GM18508 (cell line): ENCODE measurements at regions not wholly inside any gene's neighbourhood (a gene's known extent, or its start where the extent isn't known, plus 50 kb on each side); places are given as distances from the start of the nearest gene placed in this dataset.
"Not testable (repeated sequence)": the region's sequence is repeated elsewhere in the genome, so short reads cannot be mapped to it uniquely, and the experiment has no call there.

Source experiments
- ATAC-seq: cut with Tn5 transposase; IDR thresholded peaks from one replicate; pipeline ENCODE4 v1.9.1; 2021; ENCODE audit warnings: moderate number of reproducible peaks; ENCODE audit not compliant: insufficient read depth, unreplicated experiment

DNA sequence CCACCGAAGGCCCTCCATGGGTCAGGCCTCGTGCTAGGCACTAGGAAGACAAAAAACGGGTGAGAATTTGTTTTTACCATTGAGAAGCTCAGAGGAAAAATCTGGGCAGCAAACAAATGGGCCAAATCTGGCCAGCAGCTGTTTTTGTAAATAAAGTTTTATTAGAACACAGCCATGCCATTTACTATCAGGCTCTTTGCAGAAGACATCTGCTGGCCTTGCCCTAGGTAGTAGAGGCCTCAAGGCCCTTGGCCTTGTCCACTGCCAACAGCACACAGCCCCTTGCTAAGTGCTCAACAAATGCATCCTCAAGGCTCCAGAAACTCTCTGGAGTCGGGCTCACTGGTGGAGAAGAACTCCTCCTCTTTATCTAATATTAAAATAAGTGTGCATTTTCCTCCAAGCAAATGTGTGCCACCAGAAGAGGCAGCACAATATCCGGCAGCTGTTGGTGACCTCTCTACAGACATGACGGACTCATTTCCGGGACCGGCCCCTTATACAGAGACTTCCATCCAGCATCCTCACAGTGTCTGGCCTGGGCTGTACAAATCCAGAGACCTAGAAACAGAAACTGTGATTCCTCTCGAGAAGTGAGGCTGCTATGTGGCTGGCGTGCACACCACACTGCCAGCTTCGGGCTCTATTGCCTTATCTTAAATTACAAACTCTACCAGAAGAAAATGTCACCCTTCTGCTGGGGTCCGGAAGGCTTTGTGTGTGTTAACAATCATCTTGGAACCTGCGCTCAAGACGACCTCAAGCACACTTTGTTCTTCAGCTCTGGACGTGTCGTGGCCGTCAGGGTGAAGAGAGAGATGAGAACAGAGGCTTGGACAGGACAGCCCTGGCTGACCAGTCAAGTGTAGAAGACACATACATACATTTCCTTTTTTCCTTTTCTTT is 203.9 kb downstream of the TOMM20 start:
- ATAC-seq: no peak

GRCh38 chr1:234923626-234924025 is 205.0 kb downstream of the TOMM20 start:
- no peak for ATAC-seq

- ATAC-seq: no peak
These were observed 205.7 kb downstream of the TOMM20 start for GRCh38 chr1:234922987-234923386.

GRCh38 chr1:234921266-234922062 is 207.2 kb downstream of the TOMM20 start:
- ATAC-seq: no peak

- ATAC-seq: no peak
These were observed 207.8 kb downstream of the TOMM20 start for GRCh38 chr1:234920843-234921140.

DNA sequence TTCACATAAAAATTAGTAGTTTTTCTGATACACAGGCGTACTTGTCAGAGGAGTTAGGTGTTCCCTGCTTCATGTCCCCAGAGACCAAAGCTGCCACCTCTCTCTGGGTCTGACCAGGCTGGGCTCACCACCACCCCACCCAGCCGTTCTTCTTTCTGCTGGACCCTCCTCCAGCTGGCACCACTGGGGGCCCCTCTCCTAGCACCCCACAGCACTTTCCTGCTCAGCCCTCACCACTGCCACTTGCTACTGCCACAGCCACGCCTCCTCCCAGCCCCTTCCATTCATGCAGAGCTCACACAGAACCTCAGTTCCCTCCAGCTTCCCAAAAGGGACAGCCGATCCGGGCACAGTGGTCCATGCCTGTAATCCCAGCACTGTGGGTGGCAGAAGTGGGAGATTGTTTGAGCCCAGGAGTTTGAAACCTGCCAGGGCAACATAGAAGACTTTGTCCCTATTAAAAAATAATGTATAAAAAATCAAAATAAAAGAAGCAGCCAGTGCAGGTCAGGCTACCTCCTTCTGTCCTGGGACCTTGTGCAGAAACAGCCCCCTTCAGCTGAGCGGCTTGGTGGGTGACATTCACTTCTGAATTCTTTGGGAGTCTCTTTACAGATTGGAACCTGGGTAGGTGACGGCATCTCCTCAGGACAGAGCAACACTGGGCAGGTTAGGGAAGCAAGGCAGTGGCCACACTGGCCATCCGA is 208.3 kb downstream of the TOMM20 start:
- ATAC-seq: no peak

- no peak for ATAC-seq
These were observed 209.5 kb downstream of the TOMM20 start for GRCh38 chr1:234918961-234919761.

- no peak for ATAC-seq
These were observed 210.3 kb downstream of the TOMM20 start for GRCh38 chr1:234918181-234918841.

DNA sequence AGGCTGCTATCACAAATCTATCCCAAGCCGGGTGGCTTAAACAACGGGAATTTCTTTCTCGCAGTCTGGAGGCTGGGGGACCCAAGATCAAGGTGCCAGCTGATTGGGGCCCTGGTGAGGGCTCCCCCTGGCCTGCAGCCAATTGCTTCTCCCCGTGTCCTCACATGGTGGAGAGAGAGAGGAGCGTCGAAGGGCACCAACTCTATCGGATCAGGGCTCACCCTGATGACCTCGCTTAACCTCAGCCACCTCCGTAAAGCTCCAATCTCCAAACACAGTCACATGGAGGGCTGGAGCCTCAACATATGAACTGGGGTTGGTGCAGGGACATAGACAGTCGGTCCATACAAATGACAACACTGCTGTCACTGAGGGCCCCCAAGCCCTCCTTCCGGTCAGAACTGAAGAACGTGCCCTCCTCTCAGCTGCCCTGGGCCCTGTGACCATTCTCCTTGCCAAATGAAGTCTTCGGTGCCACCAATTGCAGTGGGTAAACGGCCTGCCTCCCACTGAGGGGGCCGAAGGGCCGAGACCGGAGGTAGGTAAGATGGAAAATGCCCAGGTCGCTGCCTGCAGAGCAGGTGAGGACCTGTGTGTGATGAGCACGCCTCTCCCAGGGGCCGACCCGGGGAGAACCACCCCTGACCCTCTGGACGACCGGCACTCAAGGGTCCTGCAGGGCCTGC is 211.0 kb downstream of the TOMM20 start:
- ATAC-seq: no peak

DNA sequence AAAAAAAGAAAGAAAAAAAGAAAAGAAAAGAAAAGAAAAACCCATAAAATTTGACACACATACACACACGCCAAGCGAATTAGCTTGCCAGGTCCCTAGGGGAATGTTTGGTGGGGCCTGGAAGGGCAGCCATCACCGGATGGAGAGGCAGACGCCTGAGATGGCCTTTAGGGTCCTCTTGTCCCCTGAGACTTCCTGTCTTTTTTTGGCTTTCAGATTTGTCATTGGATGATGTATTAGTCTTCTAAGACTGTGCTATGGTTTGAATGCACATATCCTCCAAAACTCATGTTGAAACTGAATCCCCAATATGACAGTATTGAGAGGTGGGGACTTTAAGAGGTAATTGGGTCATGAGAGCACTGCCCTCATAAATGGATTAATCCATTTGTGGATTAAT is 211.8 kb downstream of the TOMM20 start:
- ATAC-seq: peak; percentile 63

DNA sequence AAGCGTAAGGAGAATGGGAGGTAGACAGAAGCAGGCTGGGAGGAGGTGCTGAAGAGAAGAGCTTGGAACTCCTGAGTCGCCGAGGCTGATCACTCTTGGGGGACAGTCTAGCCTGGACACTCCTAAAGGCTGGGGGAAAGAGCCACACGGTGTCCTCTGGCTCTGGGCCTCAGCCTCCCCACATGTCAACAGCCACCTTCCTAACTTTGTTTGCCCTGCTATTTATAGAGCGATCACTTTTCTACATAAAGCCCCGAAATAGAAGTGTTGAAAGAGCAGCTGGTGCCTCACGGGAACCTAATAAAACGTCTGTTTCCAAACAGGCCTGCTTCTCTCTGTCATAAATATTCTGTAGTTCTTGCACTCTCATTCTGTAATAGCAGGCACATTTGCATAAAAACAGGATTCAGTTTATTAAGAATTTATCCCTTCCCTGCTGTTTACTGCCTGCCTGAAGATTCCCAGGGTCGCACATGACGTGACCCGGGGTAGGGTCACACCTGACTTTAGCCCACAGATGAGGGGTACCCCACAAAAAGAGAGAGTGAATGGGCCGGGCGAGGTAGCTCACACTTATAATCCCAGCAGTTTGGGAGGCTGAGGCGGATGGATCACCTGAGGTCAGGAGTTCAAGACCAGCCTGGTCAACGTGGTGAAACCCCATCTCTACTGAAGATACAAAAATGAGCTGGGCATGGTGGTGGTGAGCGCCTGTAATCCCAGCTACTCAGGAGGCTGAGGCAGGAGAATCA is 212.5 kb downstream of the TOMM20 start:
- ATAC-seq: no peak

DNA sequence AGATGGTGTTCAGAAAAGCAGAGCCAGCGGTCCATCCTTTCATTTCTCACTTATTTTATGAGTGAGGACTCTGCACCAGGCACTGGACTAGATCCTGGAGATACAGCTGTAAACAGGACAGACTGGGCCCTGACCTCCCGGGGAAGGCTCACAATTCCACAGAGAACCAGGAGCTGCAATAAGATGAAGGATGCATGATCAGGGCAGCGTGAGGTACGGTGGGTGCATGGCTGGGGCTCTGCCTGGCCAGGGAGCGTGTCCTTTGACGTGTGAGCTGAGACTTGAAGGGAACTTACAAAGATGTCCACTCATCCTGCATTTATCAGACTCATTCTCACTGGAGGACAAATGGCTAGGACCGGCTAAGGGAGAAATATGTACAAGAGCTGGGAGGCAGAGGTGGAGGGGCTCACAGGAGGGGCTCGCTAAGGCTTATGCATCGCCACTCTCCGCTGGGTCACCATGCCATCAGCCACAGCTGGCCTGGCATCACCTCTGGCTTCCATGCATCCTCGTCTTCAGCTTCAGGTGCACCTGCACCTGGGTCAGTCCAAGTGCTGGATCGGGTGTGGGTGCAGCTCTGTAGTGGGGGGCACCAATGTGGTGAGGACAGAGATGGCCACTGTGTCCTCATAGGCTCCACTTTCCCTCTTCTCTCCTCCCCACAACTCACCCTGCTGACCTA is 213.9 kb downstream of the TOMM20 start:
- ATAC-seq: no peak

GRCh38 chr1:234913771-234914170 is 214.9 kb downstream of the TOMM20 start:
- no peak for ATAC-seq

DNA sequence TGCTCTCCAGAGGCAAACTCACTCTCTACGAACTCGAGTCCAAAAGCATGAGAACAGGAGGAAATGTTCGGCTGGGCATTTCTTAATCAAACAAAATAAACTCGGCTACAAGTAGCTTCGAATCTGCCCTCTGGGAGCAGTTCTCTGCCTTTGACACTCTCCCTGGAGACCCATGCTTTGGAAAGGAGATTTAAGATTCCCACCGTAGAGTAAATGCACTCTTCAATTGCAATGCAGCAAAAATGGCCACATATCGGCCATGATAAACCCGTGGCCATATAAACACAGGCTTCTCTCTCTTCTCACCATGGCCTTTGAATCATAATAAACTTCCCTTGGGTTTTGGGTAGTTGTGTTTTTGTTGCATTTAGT is 215.4 kb downstream of the TOMM20 start:
- ATAC-seq: no peak

DNA sequence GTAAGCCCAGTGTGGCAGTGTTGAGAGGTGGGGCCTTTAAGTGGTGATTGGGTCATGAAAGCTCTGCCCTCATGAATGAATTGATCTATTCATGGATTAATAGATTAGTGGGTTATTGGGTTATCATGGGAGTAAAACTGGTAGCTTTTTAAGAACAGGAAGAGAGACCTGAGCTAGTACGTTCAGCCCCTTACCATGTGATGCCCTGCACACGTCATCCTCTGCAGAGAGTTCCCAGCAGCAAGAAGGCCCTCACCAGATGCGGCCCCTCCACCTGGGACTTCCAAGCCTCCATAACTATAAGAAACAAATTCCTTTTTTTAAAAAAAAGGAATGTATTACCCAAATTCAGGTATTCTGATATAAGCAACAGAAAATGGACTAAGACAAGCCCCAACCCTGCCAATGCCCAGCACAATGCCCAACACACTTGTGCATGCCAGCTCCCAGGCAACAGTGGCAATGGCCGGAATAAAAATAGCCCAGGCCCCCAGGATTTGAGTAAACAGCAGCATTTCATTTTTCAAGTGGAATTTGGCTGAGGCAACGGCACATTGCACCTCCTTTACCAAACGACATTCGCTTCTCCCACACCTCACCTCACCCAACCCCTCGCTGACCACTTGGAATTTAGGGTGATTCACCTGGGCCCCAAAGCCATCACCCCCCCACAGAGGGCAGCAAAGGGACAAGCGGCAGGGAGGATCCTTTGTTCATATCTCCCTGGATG is 215.9 kb downstream of the TOMM20 start:
- ATAC-seq: no peak

DNA sequence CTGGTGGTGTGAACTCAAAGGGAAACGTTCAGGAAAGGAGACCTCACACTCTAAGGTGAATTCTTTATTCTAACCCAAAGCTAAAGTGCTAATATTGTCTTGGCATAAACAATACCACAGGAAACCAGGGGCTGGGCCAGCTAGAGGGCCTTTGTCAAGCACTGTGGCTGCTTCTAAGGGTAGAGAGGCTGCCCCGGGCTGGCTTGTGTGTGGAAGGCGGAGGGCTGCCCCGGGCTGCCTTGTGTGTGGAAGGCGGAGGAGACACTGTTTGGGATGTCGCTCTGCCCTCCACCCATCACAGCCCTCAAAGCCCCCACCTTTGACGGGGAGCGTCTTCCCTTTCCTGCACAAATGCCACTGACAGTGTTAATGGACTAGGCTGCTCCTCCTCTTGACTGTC is 216.8 kb downstream of the TOMM20 start:
- ATAC-seq: no peak

DNA sequence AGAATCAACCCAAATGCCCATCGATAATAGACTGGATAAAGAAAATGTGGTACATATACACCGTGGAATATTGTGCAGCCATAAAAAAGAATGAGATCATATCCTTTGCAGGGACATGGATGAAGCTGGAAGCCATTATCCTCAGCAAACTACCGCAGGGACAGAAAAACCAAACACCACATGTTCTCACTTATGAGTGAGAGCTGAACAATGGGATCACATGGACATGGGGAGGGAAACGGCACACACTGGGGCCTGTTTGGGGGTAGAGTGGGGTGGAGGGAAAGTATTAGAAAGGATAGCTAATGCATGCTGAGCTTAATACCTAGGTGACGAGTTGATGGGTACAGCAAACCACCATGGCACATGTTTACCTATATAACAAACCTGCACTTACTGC is 217.5 kb downstream of the TOMM20 start:
- not testable (repeated sequence) for ATAC-seq
